ENCODE measurements at regions not wholly inside any gene's neighbourhood (a gene's known extent, or its start where the extent isn't known, plus 50 kb on each side); places are given as distances from the start of the nearest gene placed in this dataset.

DNA sequence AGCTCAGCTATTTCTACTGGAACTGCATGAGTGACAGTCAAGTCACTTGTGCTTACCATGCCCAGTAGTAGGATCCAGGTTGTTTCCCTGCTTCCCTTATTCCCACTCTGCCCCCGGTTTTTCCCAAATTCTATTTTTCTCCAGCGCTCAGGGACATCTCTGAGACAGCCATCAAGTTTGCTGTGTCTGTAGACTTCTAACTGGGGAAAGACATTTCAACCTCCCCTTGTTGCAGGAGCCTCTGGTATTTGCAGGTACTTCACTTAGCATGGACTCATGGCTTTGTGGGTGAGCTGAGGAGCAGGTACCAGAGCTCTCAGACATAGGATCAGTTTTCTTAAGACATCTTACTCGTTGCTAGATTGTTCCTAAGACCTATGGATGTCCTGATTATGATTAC, 801.6 kb upstream of the RBFOX1 start:
- no peak for ATAC-seq
- intact Hi-C loops (cut with DNase I): no loop called here
- no peaks in the 10 kb centered on the region for H3K9me3 ChIP-seq
- no peak overlapping the region for H3K4me3 ChIP-seq
- TF ChIP-seq POLR2A (IDR thresholded peaks at IDR 0.05) (no peak), CTCF (IDR thresholded peaks at IDR 0.05) (no peak)
- H3K36me3 ChIP-seq: no peaks in the 10 kb centered on the region
- H3K27me3 ChIP-seq: no peaks in the 10 kb centered on the region
- 55 to 72% (median 64%) methylated on average over 3 of the region's 3 CpGs for WGBS, 4 donors
- no peak overlapping the region for H3K27ac ChIP-seq
- DNase-seq: no peak
- H3K4me1 ChIP-seq: no peaks in the 10 kb centered on the region

- Histone ChIP-seq H3K36me3 (no peaks in the 10 kb centered on the region), H3K4me1 (no peaks in the 10 kb centered on the region), H3K9me3 (no peaks in the 10 kb centered on the region), H3K4me3 (no peak overlapping the region), H3K27me3 (no peaks in the 10 kb centered on the region), H3K27ac (no peak overlapping the region)
- intact Hi-C loops (cut with DNase I): no loop called here
- ATAC-seq (no peak), DNase-seq (no peak)
- TF ChIP-seq CTCF (IDR thresholded peaks at IDR 0.05) (no peak), POLR2A (IDR thresholded peaks at IDR 0.05) (no peak)
- 27 to 59% (median 51%) methylated on average over 2 of the region's 2 CpGs for WGBS, 4 donors
Measured at GRCh38 chr16:6528217-6528616, 804.4 kb upstream of the RBFOX1 start.

GRCh38 chr16:6527646-6528045, 805.0 kb upstream of the RBFOX1 start:
- TF ChIP-seq CTCF (IDR thresholded peaks at IDR 0.05) (no peak), POLR2A (IDR thresholded peaks at IDR 0.05) (no peak)
- Histone ChIP-seq H3K36me3 (no peaks in the 10 kb centered on the region), H3K9me3 (no peaks in the 10 kb centered on the region), H3K4me1 (no peaks in the 10 kb centered on the region), H3K4me3 (no peak overlapping the region), H3K27me3 (peaks cover 0 to 3% (median 0%) of the 10 kb centered on the region in 9 donors), H3K27ac (no peak overlapping the region)
- DNase-seq (no peak), ATAC-seq (no peak)
- WGBS, 4 donors: 59 to 68% (median 66%) methylated on average over 7 of the region's 7 CpGs
- intact Hi-C loops (cut with DNase I): no loop called here

- 42 to 64% (median 46%) methylated on average over 1 of the region's 1 CpG for WGBS, 4 donors
- no peak for ATAC-seq
Measured at GRCh38 chr16:6524501-6524900, 808.1 kb upstream of the RBFOX1 start.

More at GRCh38 chr16:6524501-6524900, 808.1 kb upstream of the RBFOX1 start:
- H3K9me3 ChIP-seq: no peaks in the 10 kb centered on the region
- H3K27me3 ChIP-seq: peaks cover 0 to 3% (median 0%) of the 10 kb centered on the region in 9 donors
- H3K4me1 ChIP-seq: no peaks in the 10 kb centered on the region
- TF ChIP-seq POLR2A (IDR thresholded peaks at IDR 0.05) (no peak), CTCF (IDR thresholded peaks at IDR 0.05) (no peak)
- H3K36me3 ChIP-seq: no peaks in the 10 kb centered on the region
- H3K4me3 ChIP-seq: no peak overlapping the region
- no peak for DNase-seq
- intact Hi-C loops (cut with DNase I): no loop called here
- H3K27ac ChIP-seq: no peak overlapping the region

Measured in heart left ventricle (tissue), 16 donors.